ENCODE measurements at regions not wholly inside any gene's neighbourhood (a gene's known extent, or its start where the extent isn't known, plus 50 kb on each side); places are given as distances from the start of the nearest gene placed in this dataset.

- Histone ChIP-seq H3K4me2 (ENCODE audit: low read length) (no peak overlapping the region), H4K20me1 (ENCODE audit: low read length) (no peaks in the 10 kb centered on the region), H3K9me3 (ENCODE audit: low read length) (no peaks in the 10 kb centered on the region), H3K4me3 (ENCODE audit: low read length) (no peak overlapping the region), H3K9ac (ENCODE audit: low read length) (no peak overlapping the region), H2AFZ (ENCODE audit: low read length) (no peak overlapping the region), H3K79me2 (ENCODE audit: low read length) (no peaks in the 10 kb centered on the region), H3K4me1 (ENCODE audit: insufficient read depth, low read length) (no peaks in the 10 kb centered on the region), H3K36me3 (ENCODE audit: low read depth, low read length) (no peaks in the 10 kb centered on the region), H3K9me2 (replicated peaks; ENCODE audit: low read length) (no peaks in the 10 kb centered on the region), H3K27ac (ENCODE audit: low read length) (no peak overlapping the region), H3F3A (ENCODE audit: low read length, unreplicated experiment) (no peaks in the 10 kb centered on the region), H3K27me3 (ENCODE audit: low read length) (no peaks in the 10 kb centered on the region)
- no peak for TF ChIP-seq EZH2 (IDR thresholded peaks at IDR 0.05; ENCODE audit: low read length, unreplicated experiment)
- TF ChIP-seq EZH2phosphoT487 (IDR thresholded peaks at IDR 0.05; ENCODE audit: borderline replicate concordance, low read length) = no peak
- TF ChIP-seq CTCF (conservative IDR thresholded peaks at IDR 0.05; ENCODE audit: low read depth, low read length) = no peak
- intact Hi-C loops (cut with micrococcal nuclease) = no loop called here
- POLR2A ChIA-PET (ENCODE audit: unreplicated experiment) = no interaction called here
- DNase-seq = no peak
- no TSS peak for BruUV-seq (replicated peaks)
- ATAC-seq = no peak
- CTCF ChIA-PET = no interaction called here
Observed at GRCh38 chr3:25973122-25973521, 183.2 kb downstream of the OXSM start.

GRCh38 chr3:25982756-25983155 is 192.9 kb downstream of the OXSM start:
- Histone ChIP-seq H3K4me1 (ENCODE audit: insufficient read depth, low read length) (no peaks in the 10 kb centered on the region), H3K9me3 (ENCODE audit: low read length) (0 out of 2 replicates have a peak, but pooled peaks cover 7% of the 10 kb centered on the region), H3K4me2 (ENCODE audit: low read length) (no peak overlapping the region), H3K4me3 (ENCODE audit: low read length) (no peak overlapping the region), H4K20me1 (ENCODE audit: low read length) (no peaks in the 10 kb centered on the region), H3K36me3 (ENCODE audit: low read depth, low read length) (no peaks in the 10 kb centered on the region), H3K27ac (ENCODE audit: low read length) (no peak overlapping the region), H2AFZ (ENCODE audit: low read length) (no peak overlapping the region), H3K27me3 (ENCODE audit: low read length) (no peaks in the 10 kb centered on the region), H3K79me2 (ENCODE audit: low read length) (no peaks in the 10 kb centered on the region), H3K9me2 (replicated peaks; ENCODE audit: low read length) (no peaks in the 10 kb centered on the region), H3K9ac (ENCODE audit: low read length) (no peak overlapping the region), H3F3A (ENCODE audit: low read length, unreplicated experiment) (no peaks in the 10 kb centered on the region)
- ChIA-PET CTCF (no interaction called here), POLR2A (ENCODE audit: unreplicated experiment) (no interaction called here)
- DNase-seq (no peak), ATAC-seq (no peak)
- no TSS peak for BruUV-seq (replicated peaks)
- intact Hi-C loops (cut with micrococcal nuclease) = no loop called here
- TF ChIP-seq CTCF (conservative IDR thresholded peaks at IDR 0.05; ENCODE audit: low read depth, low read length) (no peak), EZH2 (IDR thresholded peaks at IDR 0.05; ENCODE audit: low read length, unreplicated experiment) (no peak), EZH2phosphoT487 (IDR thresholded peaks at IDR 0.05; ENCODE audit: borderline replicate concordance, low read length) (no peak)

GRCh38 chr3:25985621-25986020 is 195.7 kb downstream of the OXSM start:
- intact Hi-C loops (cut with micrococcal nuclease) = no loop called here
- no TSS peak for BruUV-seq (replicated peaks)
- no peak overlapping the region for H3K4me3 ChIP-seq (ENCODE audit: low read length)
- ChIA-PET POLR2A (ENCODE audit: unreplicated experiment) (no interaction called here), CTCF (no interaction called here)
- no peak overlapping the region for H2AFZ ChIP-seq (ENCODE audit: low read length)
- TF ChIP-seq EZH2 (IDR thresholded peaks at IDR 0.05; ENCODE audit: low read length, unreplicated experiment) (no peak), CTCF (conservative IDR thresholded peaks at IDR 0.05; ENCODE audit: low read depth, low read length) (no peak), EZH2phosphoT487 (IDR thresholded peaks at IDR 0.05; ENCODE audit: borderline replicate concordance, low read length) (no peak)
- no peaks in the 10 kb centered on the region for H3K4me1 ChIP-seq (ENCODE audit: insufficient read depth, low read length)
- H3K9me2 ChIP-seq (replicated peaks; ENCODE audit: low read length) = no peaks in the 10 kb centered on the region
- no peak overlapping the region for H3K27ac ChIP-seq (ENCODE audit: low read length)
- DNase-seq (no peak), ATAC-seq (no peak)
- H3F3A ChIP-seq (ENCODE audit: low read length, unreplicated experiment) = no peaks in the 10 kb centered on the region
- no peak overlapping the region for H3K4me2 ChIP-seq (ENCODE audit: low read length)
- no peaks in the 10 kb centered on the region for H4K20me1 ChIP-seq (ENCODE audit: low read length)
- H3K79me2 ChIP-seq (ENCODE audit: low read length) = no peaks in the 10 kb centered on the region
- H3K36me3 ChIP-seq (ENCODE audit: low read depth, low read length) = no peaks in the 10 kb centered on the region
- H3K9me3 ChIP-seq (ENCODE audit: low read length) = peaks cover 18% of the 10 kb centered on the region; the same call in 1 of the 2 replicates
- no peaks in the 10 kb centered on the region for H3K27me3 ChIP-seq (ENCODE audit: low read length)
- no peak overlapping the region for H3K9ac ChIP-seq (ENCODE audit: low read length)
